SK-N-SH (cell line): ENCODE measurements at regions not wholly inside any gene's neighbourhood (a gene's known extent, or its start where the extent isn't known, plus 50 kb on each side); places are given as distances from the start of the nearest gene placed in this dataset.

ENCODE experiments used
- EP300 ChIP-seq, 2 experiments: IDR thresholded peaks; 2 replicates each; pipeline versions ENCODE4 v1.4.0 to v1.6.1; 2012; ENCODE audit warnings: borderline replicate concordance in 1 of 2, low read depth in 1 of 2, low read length in 1 of 2
- FOSL2 ChIP-seq: IDR thresholded peaks from 2 replicates; pipeline ENCODE4 v1.4.0; 2012; ENCODE audit warnings: low read depth, mild to moderate bottlenecking, moderate library complexity, borderline replicate concordance
- GABPA ChIP-seq: IDR thresholded peaks from 2 replicates; pipeline ENCODE4 v1.4.0; 2012; ENCODE audit warnings: low read depth, mild to moderate bottlenecking
- MXI1 ChIP-seq: IDR thresholded peaks from 2 replicates; pipeline ENCODE4 v1.6.1; 2012; ENCODE audit warnings: mild to moderate bottlenecking, low read depth, low read length, improper control_type of control experiment
- POLR2AphosphoS5 ChIP-seq: IDR thresholded peaks from 2 replicates; pipeline ENCODE4 v1.6.1; 2012; ENCODE audit warnings: low read depth, low read length
- RAD21 ChIP-seq: IDR thresholded peaks from 2 replicates; pipeline ENCODE4 v1.6.1; 2012; ENCODE audit warnings: mild to moderate bottlenecking, low read length
- SIN3A ChIP-seq: IDR thresholded peaks from 2 replicates; pipeline ENCODE4 v1.6.1; 2012; ENCODE audit warnings: low read depth, mild to moderate bottlenecking, low read length, moderate library complexity, borderline replicate concordance
- SMC3 ChIP-seq: IDR thresholded peaks from 2 replicates; pipeline ENCODE4 v1.6.1; 2012; ENCODE audit warnings: low read depth, low read length, improper control_type of control experiment
- TAF1 ChIP-seq: IDR thresholded peaks from 2 replicates; pipeline ENCODE4 v1.6.1; 2012; ENCODE audit warnings: low read depth, mild to moderate bottlenecking, low read length, moderate library complexity, borderline replicate concordance
- TF ChIP-seq, protein P1 (sequence below): fragments of 150-350 bp; IDR thresholded peaks from 2 replicates; pipeline ENCODE4 v1.6.1; 2017; ENCODE audit warnings: antibody characterized with exemption, low read length, low read depth, borderline replicate concordance
- TF ChIP-seq, protein P2 (sequence below): fragments of 200-600 bp; sonication (generic); IDR thresholded peaks from 2 replicates; pipeline ENCODE4 v1.6.1; 2017; ENCODE audit warnings: antibody characterized with exemption, mild to moderate bottlenecking, moderate library complexity
- TF ChIP-seq, protein P3 (sequence below): IDR thresholded peaks from 2 replicates; pipeline ENCODE4 v1.4.0; 2012; ENCODE audit warnings: low read depth
- TF ChIP-seq, protein P4 (sequence below): IDR thresholded peaks from 2 replicates; pipeline ENCODE4 v1.4.0; 2012; ENCODE audit warnings: low read depth, borderline replicate concordance

DNA sequence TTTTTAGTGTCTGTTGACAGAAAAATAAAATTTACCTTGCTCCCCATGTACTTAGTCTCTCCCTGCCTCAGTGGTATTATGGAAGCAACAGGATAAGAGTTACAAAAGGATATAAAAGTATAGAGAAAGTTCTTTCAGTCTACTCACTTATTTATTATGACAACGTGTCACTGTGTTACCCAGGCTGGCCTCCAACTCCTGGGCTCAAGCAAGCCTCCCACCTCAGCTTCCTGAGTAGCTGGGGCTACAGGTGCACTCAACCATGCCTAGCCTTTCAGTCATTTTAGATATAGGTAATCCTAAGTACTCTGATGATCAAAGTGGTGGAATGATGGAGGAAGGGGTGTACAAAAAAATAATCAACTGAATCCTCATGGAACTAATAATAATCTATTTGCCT is 215.2 kb upstream of the MKLN1 start:
- TF ChIP-seq, protein P1, sequence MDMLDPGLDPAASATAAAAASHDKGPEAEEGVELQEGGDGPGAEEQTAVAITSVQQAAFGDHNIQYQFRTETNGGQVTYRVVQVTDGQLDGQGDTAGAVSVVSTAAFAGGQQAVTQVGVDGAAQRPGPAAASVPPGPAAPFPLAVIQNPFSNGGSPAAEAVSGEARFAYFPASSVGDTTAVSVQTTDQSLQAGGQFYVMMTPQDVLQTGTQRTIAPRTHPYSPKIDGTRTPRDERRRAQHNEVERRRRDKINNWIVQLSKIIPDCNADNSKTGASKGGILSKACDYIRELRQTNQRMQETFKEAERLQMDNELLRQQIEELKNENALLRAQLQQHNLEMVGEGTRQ, result no peak
- TF ChIP-seq SMC3 (no peak), TAF1 (no peak), POLR2AphosphoS5 (no peak), RAD21 (no peak), MXI1 (no peak), GABPA (no peak), EP300 (IDR thresholded peaks at IDR 0.05; ENCODE audit: borderline replicate concordance in 1 of 2, low read depth in 1 of 2, low read length in 1 of 2) (no peak), FOSL2 (no peak), SIN3A (no peak)
- TF ChIP-seq, protein P2, sequence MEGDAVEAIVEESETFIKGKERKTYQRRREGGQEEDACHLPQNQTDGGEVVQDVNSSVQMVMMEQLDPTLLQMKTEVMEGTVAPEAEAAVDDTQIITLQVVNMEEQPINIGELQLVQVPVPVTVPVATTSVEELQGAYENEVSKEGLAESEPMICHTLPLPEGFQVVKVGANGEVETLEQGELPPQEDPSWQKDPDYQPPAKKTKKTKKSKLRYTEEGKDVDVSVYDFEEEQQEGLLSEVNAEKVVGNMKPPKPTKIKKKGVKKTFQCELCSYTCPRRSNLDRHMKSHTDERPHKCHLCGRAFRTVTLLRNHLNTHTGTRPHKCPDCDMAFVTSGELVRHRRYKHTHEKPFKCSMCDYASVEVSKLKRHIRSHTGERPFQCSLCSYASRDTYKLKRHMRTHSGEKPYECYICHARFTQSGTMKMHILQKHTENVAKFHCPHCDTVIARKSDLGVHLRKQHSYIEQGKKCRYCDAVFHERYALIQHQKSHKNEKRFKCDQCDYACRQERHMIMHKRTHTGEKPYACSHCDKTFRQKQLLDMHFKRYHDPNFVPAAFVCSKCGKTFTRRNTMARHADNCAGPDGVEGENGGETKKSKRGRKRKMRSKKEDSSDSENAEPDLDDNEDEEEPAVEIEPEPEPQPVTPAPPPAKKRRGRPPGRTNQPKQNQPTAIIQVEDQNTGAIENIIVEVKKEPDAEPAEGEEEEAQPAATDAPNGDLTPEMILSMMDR, result no peak
- TF ChIP-seq, protein P3, sequence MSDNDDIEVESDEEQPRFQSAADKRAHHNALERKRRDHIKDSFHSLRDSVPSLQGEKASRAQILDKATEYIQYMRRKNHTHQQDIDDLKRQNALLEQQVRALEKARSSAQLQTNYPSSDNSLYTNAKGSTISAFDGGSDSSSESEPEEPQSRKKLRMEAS, result no peak
- TF ChIP-seq, protein P4, sequence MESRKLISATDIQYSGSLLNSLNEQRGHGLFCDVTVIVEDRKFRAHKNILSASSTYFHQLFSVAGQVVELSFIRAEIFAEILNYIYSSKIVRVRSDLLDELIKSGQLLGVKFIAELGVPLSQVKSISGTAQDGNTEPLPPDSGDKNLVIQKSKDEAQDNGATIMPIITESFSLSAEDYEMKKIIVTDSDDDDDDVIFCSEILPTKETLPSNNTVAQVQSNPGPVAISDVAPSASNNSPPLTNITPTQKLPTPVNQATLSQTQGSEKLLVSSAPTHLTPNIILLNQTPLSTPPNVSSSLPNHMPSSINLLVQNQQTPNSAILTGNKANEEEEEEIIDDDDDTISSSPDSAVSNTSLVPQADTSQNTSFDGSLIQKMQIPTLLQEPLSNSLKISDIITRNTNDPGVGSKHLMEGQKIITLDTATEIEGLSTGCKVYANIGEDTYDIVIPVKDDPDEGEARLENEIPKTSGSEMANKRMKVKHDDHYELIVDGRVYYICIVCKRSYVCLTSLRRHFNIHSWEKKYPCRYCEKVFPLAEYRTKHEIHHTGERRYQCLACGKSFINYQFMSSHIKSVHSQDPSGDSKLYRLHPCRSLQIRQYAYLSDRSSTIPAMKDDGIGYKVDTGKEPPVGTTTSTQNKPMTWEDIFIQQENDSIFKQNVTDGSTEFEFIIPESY, result no peak
